ENCODE measurements at regions not wholly inside any gene's neighbourhood (a gene's known extent, or its start where the extent isn't known, plus 50 kb on each side); places are given as distances from the start of the nearest gene placed in this dataset.

- no peak overlapping the region for H3K4me3 ChIP-seq (replicated peaks; ENCODE audit: low read depth, low read length)
- no peak for TF ChIP-seq CTCF (IDR thresholded peaks at IDR 0.05; ENCODE audit: low read depth, low read length, missing control alignments)
- DNase-seq (ENCODE audit: extremely low read depth, low read depth), result no peak
Observed at GRCh38 chr10:128945398-128945797, 521.6 kb upstream of the MGMT start.

- DNase-seq (ENCODE audit: extremely low read depth, low read depth), result no peak
- TF ChIP-seq CTCF (IDR thresholded peaks at IDR 0.05; ENCODE audit: low read depth, low read length, missing control alignments), result no peak
- H3K4me3 ChIP-seq (replicated peaks; ENCODE audit: low read depth, low read length), result no peak overlapping the region
Observed at GRCh38 chr10:128950159-128950915, 516.7 kb upstream of the MGMT start.

- DNase-seq (ENCODE audit: extremely low read depth, low read depth), result no peak
- no peak overlapping the region for H3K4me3 ChIP-seq (replicated peaks; ENCODE audit: low read depth, low read length)
- no peak for TF ChIP-seq CTCF (IDR thresholded peaks at IDR 0.05; ENCODE audit: low read depth, low read length, missing control alignments)
Observed at GRCh38 chr10:128950916-128951275, 516.1 kb upstream of the MGMT start.

GRCh38 chr10:128952856-128953255 lies 514.2 kb upstream of the MGMT start:
- DNase-seq (ENCODE audit: extremely low read depth, low read depth), result no peak
- no peak for TF ChIP-seq CTCF (IDR thresholded peaks at IDR 0.05; ENCODE audit: low read depth, low read length, missing control alignments)

GRCh38 chr10:128956149-128956548 lies 510.9 kb upstream of the MGMT start:
- H3K4me3 ChIP-seq (replicated peaks; ENCODE audit: low read depth, low read length), result no peak overlapping the region
- no peak for TF ChIP-seq CTCF (IDR thresholded peaks at IDR 0.05; ENCODE audit: low read depth, low read length, missing control alignments)
- no peak for DNase-seq (ENCODE audit: extremely low read depth, low read depth)

More at GRCh38 chr10:128952856-128953255, 514.2 kb upstream of the MGMT start:
- H3K4me3 ChIP-seq (replicated peaks; ENCODE audit: low read depth, low read length), result no peak overlapping the region

- H3K4me3 ChIP-seq (replicated peaks; ENCODE audit: low read depth, low read length), result no peak overlapping the region
- DNase-seq (ENCODE audit: extremely low read depth, low read depth), result no peak
- TF ChIP-seq CTCF (IDR thresholded peaks at IDR 0.05; ENCODE audit: low read depth, low read length, missing control alignments), result no peak
Observed at GRCh38 chr10:128957221-128957620, 509.8 kb upstream of the MGMT start.

Measured in HFF-Myc (cell line).